Endothelial cell (in vitro differentiated cells): ENCODE measurements at regions not wholly inside any gene's neighbourhood (a gene's known extent, or its start where the extent isn't known, plus 50 kb on each side); places are given as distances from the start of the nearest gene placed in this dataset.
"Not testable (repeated sequence)": the region's sequence is repeated elsewhere in the genome, so short reads cannot be mapped to it uniquely, and the experiment has no call there.

ENCODE experiments used
- DNase-seq: peaks from one replicate; pipeline ENCODE4 v3.0.0; 2021; ENCODE audit warnings: low spot score
- H3K27ac Mint-ChIP-seq: one replicate; pipeline ENCODE4 v1.8.0; 2021; ENCODE audit warnings: mixed read lengths, inconsistent platforms; ENCODE audit not compliant: unreplicated experiment
- H3K27me3 Mint-ChIP-seq: one replicate; pipeline ENCODE4 v1.8.0; 2021; ENCODE audit warnings: mild to moderate bottlenecking, moderate library complexity, mixed read lengths, inconsistent platforms; ENCODE audit not compliant: unreplicated experiment
- H3K36me3 Mint-ChIP-seq: one replicate; pipeline ENCODE4 v1.8.0; 2021; ENCODE audit warnings: mild to moderate bottlenecking, low read depth, mixed read lengths, inconsistent platforms; ENCODE audit not compliant: unreplicated experiment
- H3K4me1 Mint-ChIP-seq: one replicate; pipeline ENCODE4 v1.8.0; 2021; ENCODE audit warnings: mild to moderate bottlenecking, mixed read lengths, inconsistent platforms; ENCODE audit not compliant: unreplicated experiment
- H3K4me3 Mint-ChIP-seq: one replicate; pipeline ENCODE4 v1.8.0; 2021; ENCODE audit warnings: mild to moderate bottlenecking, mixed read lengths, inconsistent platforms; ENCODE audit not compliant: unreplicated experiment
- H3K9me3 Mint-ChIP-seq: one replicate; pipeline ENCODE4 v1.8.0; 2021; ENCODE audit warnings: mixed read lengths, inconsistent platforms; ENCODE audit not compliant: unreplicated experiment
- CTCF ChIP-seq: fragments of 200-600 bp; sonication (generic); IDR thresholded peaks from one replicate; pipeline ENCODE4 v1.5.0; 2021; ENCODE audit warnings: antibody characterized with exemption; ENCODE audit not compliant: unreplicated experiment

GRCh38 chr1:80293818-80294217, 1287.3 kb upstream of the ADGRL4 start:
- Mint-ChIP-seq H3K36me3 (no peaks in the 10 kb centered on the region), H3K4me1 (peaks cover 6% of the 10 kb centered on the region), H3K4me3 (no peak overlapping the region), H3K9me3 (no peaks in the 10 kb centered on the region), H3K27me3 (no peaks in the 10 kb centered on the region), H3K27ac (no peak overlapping the region)
- no peak for TF ChIP-seq CTCF
- no peak for DNase-seq

GRCh38 chr1:80288750-80289149, 1282.2 kb upstream of the ADGRL4 start:
- H3K4me3 Mint-ChIP-seq, H3K9me3 Mint-ChIP-seq, H3K36me3 Mint-ChIP-seq, H3K27ac Mint-ChIP-seq, H3K4me1 Mint-ChIP-seq, H3K27me3 Mint-ChIP-seq, DNase-seq: not testable (repeated sequence)

- TF ChIP-seq CTCF = no peak
- Mint-ChIP-seq H3K4me1 (no peaks in the 10 kb centered on the region), H3K9me3 (no peaks in the 10 kb centered on the region), H3K27ac (no peak overlapping the region), H3K4me3 (no peak overlapping the region), H3K27me3 (no peaks in the 10 kb centered on the region), H3K36me3 (no peaks in the 10 kb centered on the region)
- no peak for DNase-seq
Observed at GRCh38 chr1:80282536-80282935, 1276.0 kb upstream of the ADGRL4 start.

GRCh38 chr1:80278936-80279335, 1272.4 kb upstream of the ADGRL4 start:
- TF ChIP-seq CTCF = no peak
- H3K4me1 Mint-ChIP-seq = no peaks in the 10 kb centered on the region
- peaks cover 2% of the 10 kb centered on the region for H3K27me3 Mint-ChIP-seq
- no peak for DNase-seq
- H3K27ac Mint-ChIP-seq = no peak overlapping the region
- no peaks in the 10 kb centered on the region for H3K9me3 Mint-ChIP-seq
- no peaks in the 10 kb centered on the region for H3K36me3 Mint-ChIP-seq
- no peak overlapping the region for H3K4me3 Mint-ChIP-seq

- no peak for TF ChIP-seq CTCF
- peaks cover 2% of the 10 kb centered on the region for H3K27me3 Mint-ChIP-seq
- H3K36me3 Mint-ChIP-seq = no peaks in the 10 kb centered on the region
- no peak overlapping the region for H3K4me3 Mint-ChIP-seq
- no peaks in the 10 kb centered on the region for H3K9me3 Mint-ChIP-seq
- H3K4me1 Mint-ChIP-seq = no peaks in the 10 kb centered on the region
- H3K27ac Mint-ChIP-seq = no peak overlapping the region
- DNase-seq = no peak
Observed at GRCh38 chr1:80274256-80274655, 1267.7 kb upstream of the ADGRL4 start.

- no peak overlapping the region for H3K27ac Mint-ChIP-seq
- H3K36me3 Mint-ChIP-seq = no peaks in the 10 kb centered on the region
- no peaks in the 10 kb centered on the region for H3K9me3 Mint-ChIP-seq
- no peak overlapping the region for H3K4me3 Mint-ChIP-seq
- H3K4me1 Mint-ChIP-seq = no peaks in the 10 kb centered on the region
- no peak for DNase-seq
- peaks cover 2% of the 10 kb centered on the region for H3K27me3 Mint-ChIP-seq
- no peak for TF ChIP-seq CTCF
Observed at GRCh38 chr1:80272495-80272894, 1266.0 kb upstream of the ADGRL4 start.
